ENCODE measurements at regions not wholly inside any gene's neighbourhood (a gene's known extent, or its start where the extent isn't known, plus 50 kb on each side); places are given as distances from the start of the nearest gene placed in this dataset.

GRCh38 chr12:107277855-107278254, 184.5 kb upstream of the CRY1 start:
- Histone ChIP-seq H3K36me3 (replicated peaks; ENCODE audit: insufficient read depth, low read depth) (no peaks in the 10 kb centered on the region), H3K4me2 (no peak overlapping the region), H3K27ac (no peak overlapping the region), H3K4me3 (no peak overlapping the region), H3K79me2 (no peaks in the 10 kb centered on the region), H2AFZ (no peak overlapping the region), H3K4me1 (ENCODE audit: insufficient read depth) (peaks cover 4% of the 10 kb centered on the region), H3K9me2 (replicated peaks; ENCODE audit: insufficient read depth) (no peaks in the 10 kb centered on the region), H3K9me3 (ENCODE audit: low read depth) (no peaks in the 10 kb centered on the region), H3K27me3 (no peaks in the 10 kb centered on the region), H4K20me1 (ENCODE audit: insufficient read depth, poor library complexity, severe bottlenecking) (no peaks in the 10 kb centered on the region)
- no peak for TF ChIP-seq EZH2 (IDR thresholded peaks at IDR 0.05; ENCODE audit: borderline replicate concordance)
- TF ChIP-seq CTCF (IDR thresholded peaks at IDR 0.05; ENCODE audit: poor library complexity) = no peak
- no peak for TF ChIP-seq EZH2phosphoT487 (IDR thresholded peaks at IDR 0.05; ENCODE audit: low read depth, severe bottlenecking, unreplicated experiment)
- DNase-seq (ENCODE audit: low spot score) = no peak
- 65% methylated on average over 1 of the region's 1 CpG for WGBS (ENCODE audit: low lambda C conversion rate, missing lambda C conversion rate)

- Histone ChIP-seq H4K20me1 (ENCODE audit: insufficient read depth, poor library complexity, severe bottlenecking) (no peaks in the 10 kb centered on the region), H3K27me3 (peaks cover 3% of the 10 kb centered on the region), H3K9me3 (ENCODE audit: low read depth) (no peaks in the 10 kb centered on the region), H3K36me3 (replicated peaks; ENCODE audit: insufficient read depth, low read depth) (no peaks in the 10 kb centered on the region), H3K4me3 (no peak overlapping the region), H3K27ac (peak overlapping the region; percentile 33), H2AFZ (no peak overlapping the region), H3K9me2 (replicated peaks; ENCODE audit: insufficient read depth) (no peaks in the 10 kb centered on the region), H3K79me2 (no peaks in the 10 kb centered on the region), H3K4me1 (ENCODE audit: insufficient read depth) (peaks cover 4% of the 10 kb centered on the region), H3K4me2 (no peak overlapping the region)
- no peak for DNase-seq (ENCODE audit: low spot score)
- TF ChIP-seq CTCF (IDR thresholded peaks at IDR 0.05; ENCODE audit: poor library complexity) (no peak), EZH2 (IDR thresholded peaks at IDR 0.05; ENCODE audit: borderline replicate concordance) (no peak), EZH2phosphoT487 (IDR thresholded peaks at IDR 0.05; ENCODE audit: low read depth, severe bottlenecking, unreplicated experiment) (no peak)
- 89% methylated on average over 1 of the region's 1 CpG for WGBS (ENCODE audit: low lambda C conversion rate, missing lambda C conversion rate)
These were observed 189.3 kb upstream of the CRY1 start for GRCh38 chr12:107282628-107283027.

- no peak for TF ChIP-seq EZH2 (IDR thresholded peaks at IDR 0.05; ENCODE audit: borderline replicate concordance)
- TF ChIP-seq EZH2phosphoT487 (IDR thresholded peaks at IDR 0.05; ENCODE audit: low read depth, severe bottlenecking, unreplicated experiment) = no peak
- TF ChIP-seq CTCF (IDR thresholded peaks at IDR 0.05; ENCODE audit: poor library complexity) = no peak
- Histone ChIP-seq H3K27me3 (peaks cover 3% of the 10 kb centered on the region), H3K27ac (no peak overlapping the region), H3K36me3 (replicated peaks; ENCODE audit: insufficient read depth, low read depth) (no peaks in the 10 kb centered on the region), H3K4me2 (no peak overlapping the region), H3K9me3 (ENCODE audit: low read depth) (no peaks in the 10 kb centered on the region), H3K79me2 (no peaks in the 10 kb centered on the region), H3K4me3 (no peak overlapping the region), H4K20me1 (ENCODE audit: insufficient read depth, poor library complexity, severe bottlenecking) (no peaks in the 10 kb centered on the region), H3K4me1 (ENCODE audit: insufficient read depth) (peaks cover 4% of the 10 kb centered on the region), H3K9me2 (replicated peaks; ENCODE audit: insufficient read depth) (no peaks in the 10 kb centered on the region), H2AFZ (no peak overlapping the region)
- WGBS (ENCODE audit: low lambda C conversion rate, missing lambda C conversion rate) = 90% methylated on average over 4 of the region's 4 CpGs
- DNase-seq (ENCODE audit: low spot score) = no peak
These were observed 190.3 kb upstream of the CRY1 start for GRCh38 chr12:107283652-107284051.

- no peak overlapping the region for H2AFZ ChIP-seq
- H3K79me2 ChIP-seq = no peaks in the 10 kb centered on the region
- peaks cover 4% of the 10 kb centered on the region for H3K4me1 ChIP-seq (ENCODE audit: insufficient read depth)
- DNase-seq (ENCODE audit: low spot score) = no peak
- no peak overlapping the region for H3K27ac ChIP-seq
- H3K9me2 ChIP-seq (replicated peaks; ENCODE audit: insufficient read depth) = no peaks in the 10 kb centered on the region
- H3K4me3 ChIP-seq = no peak overlapping the region
- 90% methylated on average over 2 of the region's 2 CpGs for WGBS (ENCODE audit: low lambda C conversion rate, missing lambda C conversion rate)
- peaks cover 3% of the 10 kb centered on the region for H3K27me3 ChIP-seq
- H3K4me2 ChIP-seq = no peak overlapping the region
- no peaks in the 10 kb centered on the region for H4K20me1 ChIP-seq (ENCODE audit: insufficient read depth, poor library complexity, severe bottlenecking)
- no peaks in the 10 kb centered on the region for H3K9me3 ChIP-seq (ENCODE audit: low read depth)
- TF ChIP-seq EZH2 (IDR thresholded peaks at IDR 0.05; ENCODE audit: borderline replicate concordance) = no peak
- TF ChIP-seq EZH2phosphoT487 (IDR thresholded peaks at IDR 0.05; ENCODE audit: low read depth, severe bottlenecking, unreplicated experiment) = no peak
- no peak for TF ChIP-seq CTCF (IDR thresholded peaks at IDR 0.05; ENCODE audit: poor library complexity)
- no peaks in the 10 kb centered on the region for H3K36me3 ChIP-seq (replicated peaks; ENCODE audit: insufficient read depth, low read depth)
These were observed 191.3 kb upstream of the CRY1 start for GRCh38 chr12:107284692-107285091.
